GM12878 (cell line): ENCODE measurements at regions not wholly inside any gene's neighbourhood (a gene's known extent, or its start where the extent isn't known, plus 50 kb on each side); places are given as distances from the start of the nearest gene placed in this dataset.

Experiments
- ATAC-seq: fragments of 200-7000 bp; cut with Tn5 transposase; 3 replicates; pipeline ENCODE4 v1.9.1; 2020; ENCODE audit warnings: mild to moderate bottlenecking, moderate library complexity
- BruUV-seq: library from RNA; stranded (reverse); fragments of 400-500 nt; replicated peaks from 2 replicates; lab custom pipeline; 2021; lab: Mats Ljungman, UMichigan
- CTCF ChIA-PET: fragments of 300-600 bp; sonication (Branson Sonifier 250); formaldehyde crosslinking; extraction: SDS; loops from one replicate; lab custom pipeline; 2021; ENCODE audit warnings: inconsistent platforms; lab: Yijun Ruan, JAX
- POLR2A ChIA-PET: fragments of 350-600 bp; formaldehyde crosslinking; extraction: SDS; loops from one replicate; lab custom pipeline; 2021; ENCODE audit warnings: inconsistent platforms; lab: Charles Lee
- RAD21 ChIA-PET: fragments of 300-600 bp; sonication (Branson Sonifier 250); formaldehyde crosslinking; loops from one replicate; lab custom pipeline; 2023; ENCODE audit warnings: antibody characterized with exemption; ENCODE audit not compliant: unreplicated experiment; lab: Charles Lee
- SMC1A ChIA-PET: fragments of 300-600 bp; sonication (Branson Sonifier 250); formaldehyde crosslinking; loops from one replicate; lab custom pipeline; 2023; ENCODE audit not compliant: unreplicated experiment, uncharacterized antibody; lab: Charles Lee
- DNase-seq: peaks from one replicate; pipeline ENCODE4 v3.0.0-alpha.2; 2011; ENCODE audit warnings: low read depth, low spot score
- FAIRE-seq: peaks from 3 replicates; lab custom pipeline; 2011; peaks lifted over from hg19 to GRCh38; lab: Jason Lieb, UNC
- H2AFZ ChIP-seq: 2 replicates; pipeline ENCODE4 v1.6.0; 2011; ENCODE audit warnings: low read depth, low read length, control low read depth; ENCODE audit not compliant: control insufficient read depth
- H3K27ac ChIP-seq: 2 replicates; pipeline ENCODE4 v1.5.1; 2011; ENCODE audit warnings: control low read depth; ENCODE audit not compliant: control insufficient read depth, insufficient read depth
- H3K27me3 ChIP-seq, 2 experiments: replicated peaks in 1 of 2; 2 replicates each; pipeline versions ENCODE4 v1.6.0 to v1.6.1; 2011; ENCODE audit warnings: low read length in 1 of 2; ENCODE audit not compliant: control insufficient read depth in 2 of 2, insufficient read depth in 2 of 2
- H3K36me3 ChIP-seq, 2 experiments: 2 replicates each; pipeline ENCODE4 v1.5.1; 2011; ENCODE audit warnings: low read length in 1 of 2; ENCODE audit not compliant: control insufficient read depth in 2 of 2, insufficient read depth in 2 of 2
- H3K4me1 ChIP-seq: 2 replicates; pipeline ENCODE4 v1.6.1; 2011; ENCODE audit warnings: mild to moderate bottlenecking, low read length, moderate library complexity, mixed read lengths; ENCODE audit not compliant: control insufficient read depth, insufficient read depth
- H3K4me2 ChIP-seq: 2 replicates; pipeline ENCODE4 v1.6.0; 2011; ENCODE audit warnings: control low read depth; ENCODE audit not compliant: control insufficient read depth, insufficient read depth
- H3K4me3 ChIP-seq: fragments of 200-600 bp; sonication (generic); 2 replicates; pipeline ENCODE4 v1.5.1; 2016
- H3K79me2 ChIP-seq: 2 replicates; pipeline ENCODE4 v1.6.0; 2011; ENCODE audit warnings: low read length; ENCODE audit not compliant: control insufficient read depth, insufficient read depth
- H3K9ac ChIP-seq: 2 replicates; pipeline ENCODE4 v1.8.0; 2011; ENCODE audit warnings: low read length, control low read depth, mixed read lengths; ENCODE audit not compliant: control insufficient read depth, insufficient read depth
- H3K9me3 ChIP-seq: replicated peaks from 3 replicates; pipeline ENCODE4 v1.5.1; 2011; ENCODE audit warnings: mild to moderate bottlenecking, low read length; ENCODE audit not compliant: control insufficient read depth, insufficient read depth
- H4K20me1 ChIP-seq: 2 replicates; pipeline ENCODE4 v1.6.0; 2011; ENCODE audit not compliant: control insufficient read depth, insufficient read depth
- ETV6 ChIP-seq, 2 experiments: fragments of 450-650 bp in 1 of 2; IDR thresholded peaks in 1 of 2; conservative IDR thresholded peaks in 1 of 2; 2 replicates each; pipeline ENCODE4 v1.6.1; 2014; ENCODE audit warnings: antibody characterized with exemption in 1 of 2, borderline replicate concordance in 1 of 2, low read depth in 1 of 2, mild to moderate bottlenecking in 1 of 2, moderate library complexity in 1 of 2
- IKZF1 ChIP-seq: fragments of 450-650 bp; conservative IDR thresholded peaks from 2 replicates; pipeline ENCODE4 v1.6.1; 2017; ENCODE audit warnings: antibody characterized with exemption, mild to moderate bottlenecking
- MTA3 ChIP-seq: IDR thresholded peaks from 2 replicates; pipeline ENCODE4 v1.6.1; 2012; ENCODE audit warnings: low read length, inconsistent platforms, borderline replicate concordance
- NR2F1 ChIP-seq: fragments of 450-650 bp; conservative IDR thresholded peaks from 2 replicates; pipeline ENCODE4 v1.6.1; 2017; ENCODE audit warnings: mild to moderate bottlenecking
- RUNX3 ChIP-seq: IDR thresholded peaks from 2 replicates; pipeline ENCODE4 v1.6.1; 2012; ENCODE audit warnings: low read length, inconsistent platforms
- SREBF2 ChIP-seq: IDR thresholded peaks from 2 replicates; pipeline ENCODE4 v1.6.1; 2012; ENCODE audit warnings: mild to moderate bottlenecking, low read length
- WGBS: methylation state at CpG from one replicate; pipeline ENCODE4 v1.1.6; 2016; ENCODE audit warnings: low lambda C conversion rate; ENCODE audit not compliant: insufficient replicate concordance, insufficient coverage; ENCODE audit errors: missing lambda C conversion rate; 5-methylcytosine and 5-hydroxymethylcytosine counted together
- in situ Hi-C: fragments of 300-500 bp; cut with MboI; formaldehyde crosslinking; loops from 9 replicates; pipeline ENCODE4 v1.14.3; 2018; ENCODE audit warnings: mixed read lengths
- intact Hi-C: fragments of 100-400 bp; cut with micrococcal nuclease; formaldehyde crosslinking; loops from one replicate; pipeline ENCODE4 v1.14.2; 2022; ENCODE audit not compliant: unreplicated experiment
- TF ChIP-seq, protein P1 (sequence below): fragments of 450-650 bp; formaldehyde crosslinking; IDR thresholded peaks from 2 replicates; pipeline ENCODE4 v1.5.0; 2022; ENCODE audit warnings: mild to moderate bottlenecking, missing genetic modification characterization
- TF ChIP-seq, protein P2 (sequence below): fragments of 450-650 bp; IDR thresholded peaks from 2 replicates; pipeline ENCODE4 v1.6.1; 2017; ENCODE audit warnings: mild to moderate bottlenecking
- TF ChIP-seq, protein P3 (sequence below): fragments of 450-650 bp; IDR thresholded peaks from 2 replicates; pipeline ENCODE4 v1.6.1; 2016; ENCODE audit warnings: mild to moderate bottlenecking, moderate library complexity, borderline replicate concordance

DNA sequence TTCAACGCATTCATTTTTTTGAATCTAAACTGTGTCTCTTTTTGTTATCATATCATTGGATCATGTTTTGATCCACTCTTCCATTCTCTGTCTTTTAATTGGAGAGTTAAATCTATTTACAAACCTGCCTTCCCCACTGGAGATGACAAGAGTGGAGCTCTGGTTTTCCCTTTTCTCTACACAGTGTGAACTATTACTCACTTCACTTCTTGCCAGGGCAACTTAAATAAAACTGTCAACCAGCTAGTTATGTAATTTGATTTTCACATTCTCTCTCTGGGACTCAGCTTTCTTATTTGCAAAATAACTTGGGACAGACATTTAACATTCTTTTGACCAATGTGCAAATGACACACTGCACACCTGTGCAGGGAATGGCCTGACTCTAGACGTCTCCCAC is 230.8 kb upstream of the CST7 start:
- RAD21 ChIA-PET, result no interaction called here
- POLR2A ChIA-PET, result no interaction called here
- Histone ChIP-seq H3K9me3 (no peaks in the 10 kb centered on the region; the same call in 2 of the 3 replicates), H4K20me1 (no peaks in the 10 kb centered on the region), H3K4me1 (no peaks in the 10 kb centered on the region), H3K9ac (no peak overlapping the region), H3K36me3 (no peaks in the 10 kb centered on the region), H3K27ac (no peak overlapping the region), H3K4me3 (no peak overlapping the region), H3K79me2 (no peaks in the 10 kb centered on the region), H3K4me2 (no peak overlapping the region), H3K27me3 (peaks cover 0 to 2% of the 10 kb centered on the region in 2 experiments; a peak in 3 of 4 replicates), H2AFZ (no peak overlapping the region)
- DNase-seq, result no peak
- no TSS peak for BruUV-seq
- TF ChIP-seq, protein P1, sequence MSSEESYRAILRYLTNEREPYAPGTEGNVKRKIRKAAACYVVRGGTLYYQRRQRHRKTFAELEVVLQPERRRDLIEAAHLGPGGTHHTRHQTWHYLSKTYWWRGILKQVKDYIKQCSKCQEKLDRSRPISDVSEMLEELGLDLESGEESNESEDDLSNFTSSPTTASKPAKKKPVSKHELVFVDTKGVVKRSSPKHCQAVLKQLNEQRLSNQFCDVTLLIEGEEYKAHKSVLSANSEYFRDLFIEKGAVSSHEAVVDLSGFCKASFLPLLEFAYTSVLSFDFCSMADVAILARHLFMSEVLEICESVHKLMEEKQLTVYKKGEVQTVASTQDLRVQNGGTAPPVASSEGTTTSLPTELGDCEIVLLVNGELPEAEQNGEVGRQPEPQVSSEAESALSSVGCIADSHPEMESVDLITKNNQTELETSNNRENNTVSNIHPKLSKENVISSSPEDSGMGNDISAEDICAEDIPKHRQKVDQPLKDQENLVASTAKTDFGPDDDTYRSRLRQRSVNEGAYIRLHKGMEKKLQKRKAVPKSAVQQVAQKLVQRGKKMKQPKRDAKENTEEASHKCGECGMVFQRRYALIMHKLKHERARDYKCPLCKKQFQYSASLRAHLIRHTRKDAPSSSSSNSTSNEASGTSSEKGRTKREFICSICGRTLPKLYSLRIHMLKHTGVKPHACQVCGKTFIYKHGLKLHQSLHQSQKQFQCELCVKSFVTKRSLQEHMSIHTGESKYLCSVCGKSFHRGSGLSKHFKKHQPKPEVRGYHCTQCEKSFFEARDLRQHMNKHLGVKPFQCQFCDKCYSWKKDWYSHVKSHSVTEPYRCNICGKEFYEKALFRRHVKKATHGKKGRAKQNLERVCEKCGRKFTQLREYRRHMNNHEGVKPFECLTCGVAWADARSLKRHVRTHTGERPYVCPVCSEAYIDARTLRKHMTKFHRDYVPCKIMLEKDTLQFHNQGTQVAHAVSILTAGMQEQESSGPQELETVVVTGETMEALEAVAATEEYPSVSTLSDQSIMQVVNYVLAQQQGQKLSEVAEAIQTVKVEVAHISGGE (CRISPR knock-in tag), result no peak
- no peak for TF ChIP-seq IKZF1
- no peak for TF ChIP-seq ETV6 (conservative IDR thresholded peaks at IDR 0.05 in 1 of 2, IDR thresholded peaks at IDR 0.05 in 1 of 2; ENCODE audit: borderline replicate concordance in 1 of 2, low read depth in 1 of 2)
- TF ChIP-seq, protein P2, sequence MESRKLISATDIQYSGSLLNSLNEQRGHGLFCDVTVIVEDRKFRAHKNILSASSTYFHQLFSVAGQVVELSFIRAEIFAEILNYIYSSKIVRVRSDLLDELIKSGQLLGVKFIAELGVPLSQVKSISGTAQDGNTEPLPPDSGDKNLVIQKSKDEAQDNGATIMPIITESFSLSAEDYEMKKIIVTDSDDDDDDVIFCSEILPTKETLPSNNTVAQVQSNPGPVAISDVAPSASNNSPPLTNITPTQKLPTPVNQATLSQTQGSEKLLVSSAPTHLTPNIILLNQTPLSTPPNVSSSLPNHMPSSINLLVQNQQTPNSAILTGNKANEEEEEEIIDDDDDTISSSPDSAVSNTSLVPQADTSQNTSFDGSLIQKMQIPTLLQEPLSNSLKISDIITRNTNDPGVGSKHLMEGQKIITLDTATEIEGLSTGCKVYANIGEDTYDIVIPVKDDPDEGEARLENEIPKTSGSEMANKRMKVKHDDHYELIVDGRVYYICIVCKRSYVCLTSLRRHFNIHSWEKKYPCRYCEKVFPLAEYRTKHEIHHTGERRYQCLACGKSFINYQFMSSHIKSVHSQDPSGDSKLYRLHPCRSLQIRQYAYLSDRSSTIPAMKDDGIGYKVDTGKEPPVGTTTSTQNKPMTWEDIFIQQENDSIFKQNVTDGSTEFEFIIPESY, result no peak
- TF ChIP-seq MTA3, result no peak
- no peak for TF ChIP-seq RUNX3
- no peak for TF ChIP-seq NR2F1
- TF ChIP-seq, protein P3, sequence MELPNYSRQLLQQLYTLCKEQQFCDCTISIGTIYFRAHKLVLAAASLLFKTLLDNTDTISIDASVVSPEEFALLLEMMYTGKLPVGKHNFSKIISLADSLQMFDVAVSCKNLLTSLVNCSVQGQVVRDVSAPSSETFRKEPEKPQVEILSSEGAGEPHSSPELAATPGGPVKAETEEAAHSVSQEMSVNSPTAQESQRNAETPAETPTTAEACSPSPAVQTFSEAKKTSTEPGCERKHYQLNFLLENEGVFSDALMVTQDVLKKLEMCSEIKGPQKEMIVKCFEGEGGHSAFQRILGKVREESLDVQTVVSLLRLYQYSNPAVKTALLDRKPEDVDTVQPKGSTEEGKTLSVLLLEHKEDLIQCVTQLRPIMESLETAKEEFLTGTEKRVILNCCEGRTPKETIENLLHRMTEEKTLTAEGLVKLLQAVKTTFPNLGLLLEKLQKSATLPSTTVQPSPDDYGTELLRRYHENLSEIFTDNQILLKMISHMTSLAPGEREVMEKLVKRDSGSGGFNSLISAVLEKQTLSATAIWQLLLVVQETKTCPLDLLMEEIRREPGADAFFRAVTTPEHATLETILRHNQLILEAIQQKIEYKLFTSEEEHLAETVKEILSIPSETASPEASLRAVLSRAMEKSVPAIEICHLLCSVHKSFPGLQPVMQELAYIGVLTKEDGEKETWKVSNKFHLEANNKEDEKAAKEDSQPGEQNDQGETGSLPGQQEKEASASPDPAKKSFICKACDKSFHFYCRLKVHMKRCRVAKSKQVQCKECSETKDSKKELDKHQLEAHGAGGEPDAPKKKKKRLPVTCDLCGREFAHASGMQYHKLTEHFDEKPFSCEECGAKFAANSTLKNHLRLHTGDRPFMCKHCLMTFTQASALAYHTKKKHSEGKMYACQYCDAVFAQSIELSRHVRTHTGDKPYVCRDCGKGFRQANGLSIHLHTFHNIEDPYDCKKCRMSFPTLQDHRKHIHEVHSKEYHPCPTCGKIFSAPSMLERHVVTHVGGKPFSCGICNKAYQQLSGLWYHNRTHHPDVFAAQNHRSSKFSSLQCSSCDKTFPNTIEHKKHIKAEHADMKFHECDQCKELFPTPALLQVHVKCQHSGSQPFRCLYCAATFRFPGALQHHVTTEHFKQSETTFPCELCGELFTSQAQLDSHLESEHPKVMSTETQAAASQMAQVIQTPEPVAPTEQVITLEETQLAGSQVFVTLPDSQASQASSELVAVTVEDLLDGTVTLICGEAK, result no peak
- TF ChIP-seq SREBF2, result no peak
- ATAC-seq, result no peak
- intact Hi-C loops (no loop called here), in situ Hi-C loops (no loop called here)
- no peak for FAIRE-seq
- SMC1A ChIA-PET, result no interaction called here
- CTCF ChIA-PET, result no interaction called here
- WGBS, result 44% methylated on average over 2 of the region's 2 CpGs
